ENCODE measurements at regions not wholly inside any gene's neighbourhood (a gene's known extent, or its start where the extent isn't known, plus 50 kb on each side); places are given as distances from the start of the nearest gene placed in this dataset.

GRCh38 chr3:110479731-110480130, 591.9 kb upstream of the NECTIN3 start:
- Histone ChIP-seq H3K4me1 (replicated peaks in 1 of 2; ENCODE audit: control insufficient read depth in 2 of 2, insufficient read depth in 2 of 2, low read length in 2 of 2) (no peaks in the 10 kb centered on the region), H3K79me2 (ENCODE audit: control insufficient read depth, insufficient read depth, low read length) (no peaks in the 10 kb centered on the region), H3K4me3 (no peak overlapping the region), H3K27ac (ENCODE audit: extremely low read depth, low read depth, low read length) (no peak overlapping the region), H2AFZ (ENCODE audit: low read depth, low read length) (no peak overlapping the region), H3K9ac (ENCODE audit: insufficient read depth in 1 of 2, low read depth in 2 of 2, low read length in 2 of 2) (no peak overlapping the region), H3K27me3 (ENCODE audit: control insufficient read depth in 2 of 2, insufficient read depth in 2 of 2, low read length in 2 of 2) (no peaks in the 10 kb centered on the region), H3K9me1 (ENCODE audit: control insufficient read depth, insufficient read depth, low read length) (no peaks in the 10 kb centered on the region), H3K36me3 (ENCODE audit: control insufficient read depth, insufficient read depth, low read length) (no peaks in the 10 kb centered on the region), H3K9me3 (replicated peaks; ENCODE audit: control insufficient read depth, insufficient read depth, low read depth, low read length) (no peaks in the 10 kb centered on the region; the same call in 1 of the 2 replicates), H4K20me1 (replicated peaks; ENCODE audit: control insufficient read depth, insufficient read depth, low read length) (no peaks in the 10 kb centered on the region), H3K4me2 (ENCODE audit: insufficient read depth, low read length) (no peak overlapping the region)
- CTCF ChIA-PET (ENCODE audit: low intra/inter-chr PET ratio): no interaction called here
- in situ Hi-C loops (cut with MboI): no loop called here
- FAIRE-seq: no peak
- intact Hi-C loops (cut with micrococcal nuclease): no loop called here
- TF ChIP-seq HDAC2 (IDR thresholded peaks at IDR 0.05) (no peak), CBFA2T3 (IDR thresholded peaks at IDR 0.05) (peak; percentile 34; the same call in 1 of the 2 replicates), RFX7 (CRISPR knock-in tag; IDR thresholded peaks at IDR 0.05) (no peak), TAF9B (IDR thresholded peaks at IDR 0.05; ENCODE audit: partially characterized antibody) (no peak), GMEB1 (CRISPR knock-in tag; IDR thresholded peaks at IDR 0.05) (no peak)
- POLR2A ChIA-PET: no interaction called here
- no peak for DNase-seq (ENCODE audit: extremely low read depth in 1 of 4, low spot score in 3 of 4)
- ATAC-seq: no peak
- BruUV-seq (replicated peaks): no TSS peak
- 19% methylated on average over 2 of the region's 2 CpGs for WGBS (ENCODE audit: insufficient coverage, low coverage, missing lambda C conversion rate)

- in situ Hi-C loops (cut with MboI) (no loop called here), intact Hi-C loops (cut with micrococcal nuclease) (no loop called here)
- BruUV-seq (replicated peaks): no TSS peak
- Histone ChIP-seq H3K9me1 (ENCODE audit: control insufficient read depth, insufficient read depth, low read length) (no peaks in the 10 kb centered on the region), H3K36me3 (ENCODE audit: control insufficient read depth, insufficient read depth, low read length) (no peaks in the 10 kb centered on the region), H3K4me1 (replicated peaks in 1 of 2; ENCODE audit: control insufficient read depth in 2 of 2, insufficient read depth in 2 of 2, low read length in 2 of 2) (no peaks in the 10 kb centered on the region), H3K27me3 (ENCODE audit: control insufficient read depth in 2 of 2, insufficient read depth in 2 of 2, low read length in 2 of 2) (no peaks in the 10 kb centered on the region), H3K4me3 (no peak overlapping the region), H3K79me2 (ENCODE audit: control insufficient read depth, insufficient read depth, low read length) (no peaks in the 10 kb centered on the region), H3K27ac (ENCODE audit: extremely low read depth, low read depth, low read length) (no peak overlapping the region), H3K9ac (ENCODE audit: insufficient read depth in 1 of 2, low read depth in 2 of 2, low read length in 2 of 2) (no peak overlapping the region), H2AFZ (ENCODE audit: low read depth, low read length) (no peak overlapping the region), H3K9me3 (replicated peaks; ENCODE audit: control insufficient read depth, insufficient read depth, low read depth, low read length) (no peaks in the 10 kb centered on the region; the same call in 1 of the 2 replicates), H3K4me2 (ENCODE audit: insufficient read depth, low read length) (no peak overlapping the region), H4K20me1 (replicated peaks; ENCODE audit: control insufficient read depth, insufficient read depth, low read length) (no peaks in the 10 kb centered on the region)
- ATAC-seq (no peak), FAIRE-seq (no peak), DNase-seq (ENCODE audit: extremely low read depth in 1 of 4, low spot score in 3 of 4) (no peak)
- CTCF ChIA-PET (ENCODE audit: low intra/inter-chr PET ratio): no interaction called here
- 12% methylated on average over 2 of the region's 2 CpGs for WGBS (ENCODE audit: insufficient coverage, low coverage, missing lambda C conversion rate)
- POLR2A ChIA-PET: no interaction called here
- TF ChIP-seq CTBP1 (IDR thresholded peaks at IDR 0.05; ENCODE audit: borderline replicate concordance) (no peak), PBX2 (CRISPR knock-in tag; IDR thresholded peaks at IDR 0.05; ENCODE audit: low read depth) (no peak), PBX2 (tag; conservative IDR thresholded peaks at IDR 0.05; ENCODE audit: low read depth) (no peak), ZNF830 (CRISPR knock-in tag; IDR thresholded peaks at IDR 0.05) (no peak), SIN3B (IDR thresholded peaks at IDR 0.05; ENCODE audit: low read depth) (no peak), ARID1B (IDR thresholded peaks at IDR 0.05) (no peak), UBTF (IDR thresholded peaks at IDR 0.05; ENCODE audit: borderline replicate concordance in 1 of 2, low read depth in 2 of 2, low read length in 2 of 2) (no peak)
Measured at GRCh38 chr3:110485389-110485788, 586.2 kb upstream of the NECTIN3 start.

Measured in K562 (cell line).